ENCODE measurements at regions not wholly inside any gene's neighbourhood (a gene's known extent, or its start where the extent isn't known, plus 50 kb on each side); places are given as distances from the start of the nearest gene placed in this dataset.

DNA sequence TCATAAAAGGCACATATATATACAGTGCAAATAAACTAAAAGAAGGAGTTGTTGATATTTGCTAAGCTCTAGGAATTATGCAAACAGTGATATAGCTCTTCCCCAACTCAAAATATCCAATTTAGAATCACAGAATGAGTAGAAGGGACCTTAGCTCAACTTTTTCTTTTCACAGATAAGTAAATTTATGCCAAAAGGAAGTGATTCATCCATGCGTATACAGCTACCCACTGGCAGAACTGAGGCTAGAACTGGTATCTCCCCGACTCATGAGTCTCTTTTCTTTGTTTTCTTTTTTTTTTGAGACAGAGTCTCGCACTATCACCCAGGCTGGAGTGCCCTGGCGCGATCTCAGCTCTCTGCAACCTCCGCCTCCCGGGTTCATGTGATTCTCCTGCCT is 54.2 kb upstream of the SVIL start:
- Histone ChIP-seq H3K4me1 (ENCODE audit: low read depth) (peaks cover 30% of the 10 kb centered on the region), H3K36me3 (peaks cover 23% of the 10 kb centered on the region), H3K27me3 (no peaks in the 10 kb centered on the region), H3K4me3 (no peak overlapping the region), H3K9me3 (ENCODE audit: low read depth) (no peaks in the 10 kb centered on the region), H3K27ac (no peak overlapping the region)
- peak in 1 of 2 donors; percentile 66 for DNase-seq (ENCODE audit: low read depth in 1 of 2, low spot score in 1 of 2)
- no peak for TF ChIP-seq CTCF (IDR thresholded peaks at IDR 0.05; ENCODE audit: low read depth, low read length)

GRCh38 chr10:29688230-29688661 is 53.5 kb upstream of the SVIL start:
- no peak overlapping the region for H3K4me3 ChIP-seq

DNA sequence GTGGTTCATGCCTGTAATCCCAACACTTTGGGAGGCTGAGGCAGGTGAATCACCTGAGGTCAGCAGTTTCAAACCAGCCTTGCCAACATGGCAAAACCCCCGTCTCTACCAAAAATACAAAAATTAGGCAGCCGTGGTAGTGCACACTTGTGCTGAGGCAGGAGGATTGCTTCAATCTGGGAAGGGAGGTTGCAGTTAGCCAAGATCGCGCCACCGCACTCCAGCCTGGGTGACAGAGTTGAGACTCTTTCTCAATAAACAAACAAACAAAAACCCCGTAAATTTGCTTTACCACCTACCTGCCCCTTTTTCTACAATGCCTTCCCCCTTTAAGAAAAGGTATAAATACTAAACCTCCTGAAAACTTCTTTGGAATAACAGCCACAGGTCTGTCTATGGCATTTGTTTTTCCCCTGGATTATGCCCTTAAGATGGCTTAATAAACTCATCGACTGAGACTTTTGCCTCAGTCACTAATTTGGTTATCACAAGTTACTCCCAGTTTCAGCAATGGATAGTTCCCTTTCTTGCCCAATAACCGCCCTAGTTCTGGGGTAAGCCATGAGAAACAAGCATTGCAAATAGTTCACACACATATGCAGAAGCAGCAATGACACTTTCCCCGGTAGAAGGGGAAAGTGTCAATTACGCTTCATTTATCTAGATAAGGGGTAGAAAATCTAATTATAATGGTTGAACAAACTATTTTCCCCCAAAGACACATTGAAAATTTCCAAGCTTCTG is 52.8 kb upstream of the SVIL start:
- TF ChIP-seq CTCF (IDR thresholded peaks at IDR 0.05; ENCODE audit: low read depth, low read length) = no peak
- H3K9me3 ChIP-seq (ENCODE audit: low read depth) = no peaks in the 10 kb centered on the region
- H3K36me3 ChIP-seq = peaks cover 28% of the 10 kb centered on the region
- no peak overlapping the region for H3K4me3 ChIP-seq
- H3K4me1 ChIP-seq (ENCODE audit: low read depth) = peaks cover 23% of the 10 kb centered on the region
- H3K27ac ChIP-seq = no peak overlapping the region
- peak in 1 of 2 donors; percentile 52 for DNase-seq (ENCODE audit: low read depth in 1 of 2, low spot score in 1 of 2)
- no peaks in the 10 kb centered on the region for H3K27me3 ChIP-seq

More at GRCh38 chr10:29688230-29688661, 53.5 kb upstream of the SVIL start:
- no peak overlapping the region for H3K27ac ChIP-seq
- TF ChIP-seq CTCF (IDR thresholded peaks at IDR 0.05; ENCODE audit: low read depth, low read length) = no peak
- H3K36me3 ChIP-seq = peaks cover 28% of the 10 kb centered on the region
- no peaks in the 10 kb centered on the region for H3K27me3 ChIP-seq
- peaks cover 30% of the 10 kb centered on the region for H3K4me1 ChIP-seq (ENCODE audit: low read depth)
- H3K9me3 ChIP-seq (ENCODE audit: low read depth) = no peaks in the 10 kb centered on the region
- DNase-seq (ENCODE audit: low read depth in 1 of 2, low spot score in 1 of 2) = peak in 1 of 2 donors; percentile 6

- Histone ChIP-seq H3K27ac (no peak overlapping the region), H3K4me3 (no peak overlapping the region), H3K27me3 (no peaks in the 10 kb centered on the region), H3K9me3 (ENCODE audit: low read depth) (no peaks in the 10 kb centered on the region), H3K36me3 (peaks cover 31% of the 10 kb centered on the region), H3K4me1 (ENCODE audit: low read depth) (peaks cover 11% of the 10 kb centered on the region)
- no peak for TF ChIP-seq CTCF (IDR thresholded peaks at IDR 0.05; ENCODE audit: low read depth, low read length)
- DNase-seq (ENCODE audit: low read depth in 1 of 2, low spot score in 1 of 2) = no peak
Observed at GRCh38 chr10:29685506-29685905, 50.7 kb upstream of the SVIL start.

All from cardiac muscle cell (in vitro differentiated cells and primary cell).